Ascending aorta (tissue), 2 donors: ENCODE measurements at regions not wholly inside any gene's neighbourhood (a gene's known extent, or its start where the extent isn't known, plus 50 kb on each side); places are given as distances from the start of the nearest gene placed in this dataset.
A peak's percentile ranks its signal among the peaks of the same experiment; 100 is the strongest.

Source experiments
- DNase-seq, 2 donors: peaks; one replicate each; pipeline ENCODE4 v3.0.0-alpha.2; 2019; ENCODE audit warnings: low spot score in 2 of 2
- H3K27ac ChIP-seq, 2 donors: fragments of 200-600 bp; sonication (generic); one replicate each; pipeline ENCODE4 v1.5.1; 2016 to 2017; ENCODE audit warnings: mild to moderate bottlenecking in 1 of 2
- H3K27me3 ChIP-seq: fragments of 200-600 bp; sonication (generic); one replicate; pipeline ENCODE4 v1.5.1; 2017
- H3K36me3 ChIP-seq, 2 donors: fragments of 200-600 bp; sonication (generic); one replicate each; pipeline ENCODE4 v1.5.1; 2016
- H3K4me1 ChIP-seq, 2 donors: fragments of 200-600 bp; sonication (generic); one replicate each; pipeline ENCODE4 v1.5.1; 2016 to 2017; ENCODE audit warnings: mild to moderate bottlenecking in 1 of 2
- H3K4me3 ChIP-seq, 2 donors: fragments of 200-600 bp; sonication (generic); one replicate each; pipeline ENCODE4 v1.5.1; 2016 to 2017; ENCODE audit warnings: mild to moderate bottlenecking in 1 of 2
- H3K9me3 ChIP-seq, 2 donors: fragments of 200-600 bp; sonication (generic); one replicate each; pipeline ENCODE4 v1.5.1; 2016
- intact Hi-C: fragments of 100-400 bp; cut with DNase I; formaldehyde crosslinking; loops from one replicate; pipeline ENCODE4 v1.15.1; 2023
- TF ChIP-seq, protein P1 (sequence below), 3 experiments: fragments of 200-600 bp in 2 of 3; fragments of 450-650 bp in 1 of 3; sonication (generic) in 2 of 3; IDR thresholded peaks; one replicate each; pipeline ENCODE4 v1.5.1; 2016 to 2019; ENCODE audit warnings: antibody characterized with exemption in 3 of 3, mild to moderate bottlenecking in 1 of 3, moderate library complexity in 1 of 3

GRCh38 chr11:122294041-122294440, 178.0 kb upstream of the BLID start:
- TF ChIP-seq, protein P1, sequence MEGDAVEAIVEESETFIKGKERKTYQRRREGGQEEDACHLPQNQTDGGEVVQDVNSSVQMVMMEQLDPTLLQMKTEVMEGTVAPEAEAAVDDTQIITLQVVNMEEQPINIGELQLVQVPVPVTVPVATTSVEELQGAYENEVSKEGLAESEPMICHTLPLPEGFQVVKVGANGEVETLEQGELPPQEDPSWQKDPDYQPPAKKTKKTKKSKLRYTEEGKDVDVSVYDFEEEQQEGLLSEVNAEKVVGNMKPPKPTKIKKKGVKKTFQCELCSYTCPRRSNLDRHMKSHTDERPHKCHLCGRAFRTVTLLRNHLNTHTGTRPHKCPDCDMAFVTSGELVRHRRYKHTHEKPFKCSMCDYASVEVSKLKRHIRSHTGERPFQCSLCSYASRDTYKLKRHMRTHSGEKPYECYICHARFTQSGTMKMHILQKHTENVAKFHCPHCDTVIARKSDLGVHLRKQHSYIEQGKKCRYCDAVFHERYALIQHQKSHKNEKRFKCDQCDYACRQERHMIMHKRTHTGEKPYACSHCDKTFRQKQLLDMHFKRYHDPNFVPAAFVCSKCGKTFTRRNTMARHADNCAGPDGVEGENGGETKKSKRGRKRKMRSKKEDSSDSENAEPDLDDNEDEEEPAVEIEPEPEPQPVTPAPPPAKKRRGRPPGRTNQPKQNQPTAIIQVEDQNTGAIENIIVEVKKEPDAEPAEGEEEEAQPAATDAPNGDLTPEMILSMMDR (IDR thresholded peaks at IDR 0.05): no peak
- intact Hi-C loops: loop anchor here (1.0 to 5.0 kb wide), 2 partner anchors 77 to 211 kb away; no protein-coding TSS in a partner anchor
- Histone ChIP-seq H3K4me1 (no peaks in the 10 kb centered on the region), H3K9me3 (no peaks in the 10 kb centered on the region), H3K4me3 (no peak overlapping the region), H3K27ac (no peak overlapping the region), H3K27me3 (no peaks in the 10 kb centered on the region), H3K36me3 (peaks cover 0 to 7% of the 10 kb centered on the region in 2 donors)
- DNase-seq: no peak

DNA sequence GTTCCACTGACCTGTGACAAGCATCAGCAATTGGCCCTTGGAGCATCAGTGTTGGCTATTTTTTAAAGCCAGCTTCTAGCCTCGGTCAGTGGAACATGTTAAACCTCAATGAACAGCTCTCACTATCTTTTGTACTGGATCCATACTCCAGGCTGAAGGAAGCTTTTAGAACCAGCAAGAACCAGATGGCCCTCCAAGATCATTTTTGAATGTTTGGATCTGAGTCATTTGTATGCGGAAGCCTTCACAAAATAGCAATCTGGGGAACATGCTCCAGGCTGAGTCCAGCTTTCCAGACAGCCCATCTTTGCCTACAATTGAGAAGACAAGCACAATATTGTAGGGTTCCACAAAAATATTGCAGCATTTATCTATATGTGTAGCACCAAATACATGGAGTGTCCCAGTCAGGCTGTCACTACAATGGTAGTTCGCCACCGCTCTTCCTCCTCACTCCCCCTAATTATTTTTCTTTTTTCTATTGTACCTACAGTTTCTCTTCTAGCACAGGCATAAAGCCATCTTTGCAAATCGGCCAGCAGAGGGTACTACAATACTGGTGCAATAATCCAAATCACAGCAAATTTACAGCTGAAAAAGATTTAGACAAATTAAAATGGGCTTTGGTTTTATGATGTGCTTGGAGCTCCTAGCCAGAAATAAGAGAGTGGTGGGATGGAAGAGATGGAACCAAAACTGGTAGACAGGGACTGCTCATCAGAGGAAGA, 177.4 kb upstream of the BLID start:
- Histone ChIP-seq H3K4me3 (no peak overlapping the region), H3K4me1 (no peaks in the 10 kb centered on the region), H3K9me3 (no peaks in the 10 kb centered on the region), H3K27ac (peak overlapping the region; percentile 20 to 30), H3K36me3 (peaks cover 0 to 7% of the 10 kb centered on the region in 2 donors), H3K27me3 (no peaks in the 10 kb centered on the region)
- no peak for DNase-seq
- intact Hi-C loops: loop anchor here (1.0 to 5.0 kb wide), 2 partner anchors 76 to 212 kb away; no protein-coding TSS in a partner anchor
- TF ChIP-seq, protein P1 (IDR thresholded peaks at IDR 0.05): peak; percentile 11 to 39 (median 20)

DNA sequence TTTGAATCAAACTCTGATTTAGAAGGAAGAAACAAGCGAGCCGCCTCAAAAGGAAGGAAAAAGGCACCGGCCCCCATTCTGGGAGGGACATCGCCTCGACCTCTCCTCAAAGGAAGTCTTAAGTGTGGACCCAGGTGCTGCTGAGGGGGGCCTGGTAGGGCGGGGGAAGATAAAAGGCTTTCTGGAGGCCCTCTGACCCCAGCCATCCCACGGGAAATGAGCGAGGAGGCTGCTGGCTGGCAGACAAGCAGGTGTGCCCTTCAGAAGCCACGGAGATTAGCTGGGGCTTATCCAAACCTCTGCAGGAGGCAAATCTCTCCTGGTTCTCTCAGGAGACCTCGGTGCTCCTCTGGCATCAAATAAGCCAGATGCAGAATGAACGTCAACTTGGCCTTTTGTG, 171.4 kb upstream of the BLID start:
- H3K4me3 ChIP-seq: no peak overlapping the region
- no peaks in the 10 kb centered on the region for H3K9me3 ChIP-seq
- no peak for DNase-seq
- peaks cover 0 to 3% of the 10 kb centered on the region in 2 donors for H3K4me1 ChIP-seq
- H3K27ac ChIP-seq: no peak overlapping the region
- H3K36me3 ChIP-seq: peaks cover 0 to 7% of the 10 kb centered on the region in 2 donors
- H3K27me3 ChIP-seq: no peaks in the 10 kb centered on the region
- intact Hi-C loops: no loop called here
- TF ChIP-seq, protein P1 (IDR thresholded peaks at IDR 0.05): no peak

DNA sequence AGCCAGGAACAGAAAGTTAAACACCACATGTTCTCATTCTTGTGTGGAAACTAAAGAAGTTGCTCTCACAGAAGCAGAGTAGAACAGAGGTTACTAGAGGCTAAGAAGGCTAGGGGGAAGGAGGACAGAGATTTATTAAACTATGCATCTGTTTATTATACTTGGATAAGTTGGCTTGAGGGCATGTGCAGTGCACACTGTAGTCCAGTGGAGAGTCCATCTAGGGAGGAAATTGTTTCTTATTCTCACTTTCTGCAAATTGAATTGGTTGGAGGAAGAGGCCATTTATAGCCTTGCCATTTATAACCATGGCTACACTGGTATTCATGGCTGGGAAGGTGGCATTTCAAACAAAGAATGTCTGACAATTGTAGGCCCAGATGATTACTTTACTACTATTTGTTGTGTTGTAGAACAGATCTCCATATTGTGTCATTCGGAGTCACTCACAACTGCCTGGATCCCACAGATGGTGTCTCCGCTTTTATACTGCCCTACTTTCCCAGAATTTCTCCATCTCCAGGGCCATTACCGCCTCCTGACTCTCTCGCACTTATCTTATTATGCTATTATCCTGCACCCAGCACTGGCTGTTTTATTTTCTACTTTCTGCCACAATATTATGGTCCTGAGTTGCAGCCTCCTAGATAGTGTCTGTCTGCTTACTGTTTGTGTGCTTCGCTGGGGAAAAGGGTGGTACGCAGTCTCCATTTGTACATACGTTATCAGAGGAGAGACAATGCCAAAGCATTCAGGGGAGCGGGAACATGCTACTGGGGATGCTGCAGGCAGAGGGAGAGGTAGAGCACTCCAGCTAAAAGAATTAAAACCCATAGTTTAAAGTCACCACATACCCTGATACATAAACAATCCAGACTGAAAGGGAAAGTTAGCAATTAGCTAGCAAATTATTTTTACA, 169.3 kb upstream of the BLID start:
- DNase-seq: no peak
- H3K27ac ChIP-seq: peak overlapping the region in 1 of 2 donors; percentile 25
- intact Hi-C loops: no loop called here
- H3K36me3 ChIP-seq: no peaks in the 10 kb centered on the region
- no peaks in the 10 kb centered on the region for H3K9me3 ChIP-seq
- H3K4me1 ChIP-seq: peaks cover 0 to 3% of the 10 kb centered on the region in 2 donors
- TF ChIP-seq, protein P1 (IDR thresholded peaks at IDR 0.05): no peak
- H3K27me3 ChIP-seq: no peaks in the 10 kb centered on the region
- no peak overlapping the region for H3K4me3 ChIP-seq

- H3K27ac ChIP-seq: no peak overlapping the region
- DNase-seq: no peak
- no peak overlapping the region for H3K4me3 ChIP-seq
- H3K27me3 ChIP-seq: no peaks in the 10 kb centered on the region
- TF ChIP-seq, protein P1 (IDR thresholded peaks at IDR 0.05): no peak
- no peaks in the 10 kb centered on the region for H3K36me3 ChIP-seq
- intact Hi-C loops: no loop called here
- no peaks in the 10 kb centered on the region for H3K9me3 ChIP-seq
- H3K4me1 ChIP-seq: peaks cover 0 to 3% of the 10 kb centered on the region in 2 donors
Measured at GRCh38 chr11:122280870-122281269, 164.9 kb upstream of the BLID start.
